ENCODE measurements at regions not wholly inside any gene's neighbourhood (a gene's known extent, or its start where the extent isn't known, plus 50 kb on each side); places are given as distances from the start of the nearest gene placed in this dataset.

DNA sequence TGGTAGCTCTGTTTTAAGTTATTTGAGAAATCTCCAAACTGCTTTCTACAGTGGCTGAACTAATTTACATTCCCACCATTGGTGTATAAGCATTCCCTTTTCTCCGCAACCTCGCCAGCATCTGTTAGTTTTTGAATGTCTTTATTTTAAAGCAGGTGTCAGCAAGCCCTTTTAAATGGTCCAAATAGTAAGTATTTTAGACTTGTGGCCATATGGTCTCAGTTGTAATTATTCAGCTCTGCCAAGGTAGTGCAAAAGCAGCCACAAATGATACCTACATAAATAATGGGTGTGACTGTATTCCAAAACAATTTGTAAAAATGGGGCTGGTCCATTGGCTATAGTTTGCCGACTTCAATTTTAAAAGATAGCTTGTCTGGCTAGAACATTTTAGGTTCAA lies 58.7 kb upstream of the TMTC4 start:
- TF ChIP-seq, protein P1, sequence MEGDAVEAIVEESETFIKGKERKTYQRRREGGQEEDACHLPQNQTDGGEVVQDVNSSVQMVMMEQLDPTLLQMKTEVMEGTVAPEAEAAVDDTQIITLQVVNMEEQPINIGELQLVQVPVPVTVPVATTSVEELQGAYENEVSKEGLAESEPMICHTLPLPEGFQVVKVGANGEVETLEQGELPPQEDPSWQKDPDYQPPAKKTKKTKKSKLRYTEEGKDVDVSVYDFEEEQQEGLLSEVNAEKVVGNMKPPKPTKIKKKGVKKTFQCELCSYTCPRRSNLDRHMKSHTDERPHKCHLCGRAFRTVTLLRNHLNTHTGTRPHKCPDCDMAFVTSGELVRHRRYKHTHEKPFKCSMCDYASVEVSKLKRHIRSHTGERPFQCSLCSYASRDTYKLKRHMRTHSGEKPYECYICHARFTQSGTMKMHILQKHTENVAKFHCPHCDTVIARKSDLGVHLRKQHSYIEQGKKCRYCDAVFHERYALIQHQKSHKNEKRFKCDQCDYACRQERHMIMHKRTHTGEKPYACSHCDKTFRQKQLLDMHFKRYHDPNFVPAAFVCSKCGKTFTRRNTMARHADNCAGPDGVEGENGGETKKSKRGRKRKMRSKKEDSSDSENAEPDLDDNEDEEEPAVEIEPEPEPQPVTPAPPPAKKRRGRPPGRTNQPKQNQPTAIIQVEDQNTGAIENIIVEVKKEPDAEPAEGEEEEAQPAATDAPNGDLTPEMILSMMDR (IDR thresholded peaks at IDR 0.05) = no peak
- TF ChIP-seq POLR2A (IDR thresholded peaks at IDR 0.05) = no peak

Measured in body of pancreas (tissue), 4 donors.